Skin epidermis (tissue), 12 donors: ENCODE measurements at regions not wholly inside any gene's neighbourhood (a gene's known extent, or its start where the extent isn't known, plus 50 kb on each side); places are given as distances from the start of the nearest gene placed in this dataset.
"Not testable (repeated sequence)": the region's sequence is repeated elsewhere in the genome, so short reads cannot be mapped to it uniquely, and the experiment has no call there.

Experiments used
- H3K27ac ChIP-seq, 21 experiments: fragments of 200-600 bp; sonication (generic) in 11 of 21; one replicate each; pipeline ENCODE4 v1.5.0; 2020; ENCODE audit warnings: mild to moderate bottlenecking in 3 of 21, inconsistent platforms in 2 of 21, moderate library complexity in 2 of 21
- H3K4me3 ChIP-seq, 7 experiments: fragments of 200-600 bp; sonication (generic) in 2 of 7; one replicate each; pipeline ENCODE4 v1.5.0; 2020; ENCODE audit warnings: inconsistent platforms in 2 of 7, mild to moderate bottlenecking in 2 of 7, moderate library complexity in 1 of 7

DNA sequence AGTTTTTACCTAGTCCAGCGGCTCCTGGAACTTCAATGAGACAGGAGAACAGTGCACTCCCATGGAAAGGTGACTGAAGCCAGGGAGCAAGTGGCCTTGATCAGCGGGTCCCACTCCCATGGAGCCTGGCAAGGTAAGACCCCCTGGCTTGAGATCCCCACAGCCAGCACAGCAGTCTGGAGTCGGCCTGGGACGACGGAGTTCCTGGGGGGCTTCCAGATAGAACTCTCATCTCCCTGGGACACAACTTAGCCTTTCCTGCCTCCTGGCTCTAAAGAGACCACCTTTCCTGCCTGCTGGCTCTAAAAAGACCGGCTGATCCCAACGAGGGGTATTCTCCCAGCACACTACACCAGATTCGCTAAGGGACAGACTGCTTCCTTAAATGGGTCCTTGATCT lies 1279.0 kb upstream of the GOT2 start:
- Histone ChIP-seq H3K4me3 (no peak overlapping the region), H3K27ac (no peak overlapping the region)

DNA sequence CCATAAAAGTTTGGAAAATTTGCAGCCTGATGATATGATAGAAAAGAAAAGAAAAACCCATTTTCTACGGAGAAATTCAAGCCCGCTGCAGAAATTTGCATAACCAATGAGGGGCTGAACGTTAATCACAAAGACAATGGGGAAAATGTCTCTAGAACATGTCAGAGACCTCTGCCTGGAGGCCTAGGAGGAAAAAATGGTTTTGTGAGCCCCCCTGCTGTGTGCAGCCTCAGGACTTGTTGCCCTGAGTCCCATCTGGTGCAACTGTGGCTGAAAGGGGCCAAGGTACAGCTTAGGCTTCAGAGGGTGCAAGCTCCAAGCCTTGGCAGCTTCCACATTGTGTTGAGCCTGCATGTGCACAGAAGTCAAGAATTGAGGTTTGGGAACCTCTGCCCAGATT lies 1267.4 kb upstream of the GOT2 start:
- Histone ChIP-seq H3K4me3 (no peak overlapping the region), H3K27ac (no peak overlapping the region)

GRCh38 chr16:59997706-59998105 lies 1263.6 kb upstream of the GOT2 start:
- no peak overlapping the region for H3K4me3 ChIP-seq
- no peak overlapping the region for H3K27ac ChIP-seq

GRCh38 chr16:59993101-59993500 lies 1259.0 kb upstream of the GOT2 start:
- no peak overlapping the region for H3K4me3 ChIP-seq
- no peak overlapping the region for H3K27ac ChIP-seq

GRCh38 chr16:59991171-59991570 lies 1257.1 kb upstream of the GOT2 start:
- H3K4me3 ChIP-seq, result no peak overlapping the region
- no peak overlapping the region for H3K27ac ChIP-seq

GRCh38 chr16:59988591-59988990 lies 1254.5 kb upstream of the GOT2 start:
- Histone ChIP-seq H3K4me3 (no peak overlapping the region), H3K27ac (no peak overlapping the region)

GRCh38 chr16:59975953-59976352 lies 1241.8 kb upstream of the GOT2 start:
- Histone ChIP-seq H3K27ac (no peak overlapping the region), H3K4me3 (no peak overlapping the region)

DNA sequence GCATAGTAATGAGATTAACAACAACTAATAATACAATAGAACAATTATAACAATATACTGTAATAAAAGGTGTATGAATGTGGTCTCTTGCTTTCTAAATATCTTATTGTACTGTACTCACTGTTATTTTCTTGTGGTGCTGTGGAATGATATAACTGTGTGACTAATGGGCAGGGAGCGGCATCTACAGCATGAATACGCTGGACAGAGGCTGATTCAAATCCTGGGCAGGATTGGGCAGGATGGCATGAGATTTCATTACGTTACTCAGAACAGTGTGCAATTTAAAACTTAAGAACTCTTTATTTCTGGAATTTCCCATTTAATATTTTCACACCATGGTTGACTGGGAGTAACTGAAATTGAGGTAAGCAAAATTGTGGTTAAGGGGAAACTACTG lies 1239.8 kb upstream of the GOT2 start:
- H3K4me3 ChIP-seq, result no peak overlapping the region
- H3K27ac ChIP-seq, result no peak overlapping the region

GRCh38 chr16:59971264-59971663 lies 1237.1 kb upstream of the GOT2 start:
- Histone ChIP-seq H3K27ac (no peak overlapping the region), H3K4me3 (no peak overlapping the region)

- no peak overlapping the region for H3K4me3 ChIP-seq
These were observed 1230.3 kb upstream of the GOT2 start for GRCh38 chr16:59964232-59964924.

GRCh38 chr16:59959311-59959710 lies 1225.2 kb upstream of the GOT2 start:
- H3K27ac ChIP-seq, result no peak overlapping the region
- no peak overlapping the region for H3K4me3 ChIP-seq

More at GRCh38 chr16:59964232-59964924, 1230.3 kb upstream of the GOT2 start:
- no peak overlapping the region for H3K27ac ChIP-seq

DNA sequence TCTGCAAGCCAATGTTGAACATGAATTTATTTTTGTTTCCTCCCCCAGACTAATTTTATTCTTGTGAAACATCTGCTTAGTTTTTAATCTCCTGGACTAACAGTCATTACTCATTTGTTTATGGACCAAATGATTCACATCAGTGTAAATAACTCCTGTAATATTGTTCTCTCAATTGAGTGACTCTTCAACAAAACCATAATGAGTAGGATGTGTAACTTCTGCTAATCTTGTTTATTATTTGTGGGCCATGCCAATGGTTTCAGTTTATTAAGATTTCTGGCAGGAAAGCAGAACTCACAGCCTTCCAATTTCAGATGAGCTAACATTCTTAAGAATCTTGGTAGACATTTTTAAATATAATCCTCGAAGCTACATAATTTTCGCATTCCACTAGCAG lies 1216.3 kb upstream of the GOT2 start:
- H3K4me3 ChIP-seq, result no peak overlapping the region
- H3K27ac ChIP-seq, result no peak overlapping the region

DNA sequence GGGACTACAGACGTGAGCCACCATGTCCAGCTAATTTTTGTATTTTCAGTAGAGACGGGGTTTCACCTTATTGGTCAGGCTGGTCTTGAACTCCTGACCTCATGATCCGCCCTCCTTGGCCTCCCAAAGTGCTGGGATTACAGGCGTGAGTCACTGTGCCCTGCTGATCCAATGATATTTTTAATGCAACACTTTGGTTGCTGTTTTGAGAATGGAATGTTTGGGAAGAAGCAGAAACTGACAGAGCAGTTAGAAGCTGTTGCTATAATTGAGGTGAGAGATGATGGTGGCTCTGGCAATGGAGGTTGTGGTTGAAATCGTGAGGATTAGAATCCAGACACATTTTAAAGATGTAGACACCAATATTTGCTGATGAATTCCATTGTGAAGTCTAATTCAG lies 1209.9 kb upstream of the GOT2 start:
- not testable (repeated sequence) for H3K27ac ChIP-seq, H3K4me3 ChIP-seq

GRCh38 chr16:59941594-59941993 lies 1207.5 kb upstream of the GOT2 start:
- H3K27ac ChIP-seq, result no peak overlapping the region
- H3K4me3 ChIP-seq, result no peak overlapping the region

DNA sequence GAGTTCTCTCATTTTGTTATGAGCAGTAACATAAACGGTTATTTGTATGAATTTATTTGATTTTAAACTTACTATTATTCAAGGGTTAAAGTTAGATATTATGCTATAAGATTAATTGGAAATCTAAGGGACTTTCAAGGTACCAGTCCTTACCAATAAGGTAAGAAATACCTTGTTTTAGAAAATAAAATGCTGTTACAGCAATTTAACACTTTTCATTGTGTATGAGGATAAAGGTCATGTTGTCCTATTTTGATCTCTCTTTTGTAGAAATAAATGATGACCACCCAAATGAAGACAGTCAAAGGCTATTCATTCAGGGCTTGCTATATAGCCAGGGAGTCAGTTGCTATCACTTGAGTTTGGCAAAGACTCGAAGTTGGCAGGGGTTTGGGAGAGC lies 1185.9 kb upstream of the GOT2 start:
- H3K27ac ChIP-seq, result no peak overlapping the region
- no peak overlapping the region for H3K4me3 ChIP-seq

DNA sequence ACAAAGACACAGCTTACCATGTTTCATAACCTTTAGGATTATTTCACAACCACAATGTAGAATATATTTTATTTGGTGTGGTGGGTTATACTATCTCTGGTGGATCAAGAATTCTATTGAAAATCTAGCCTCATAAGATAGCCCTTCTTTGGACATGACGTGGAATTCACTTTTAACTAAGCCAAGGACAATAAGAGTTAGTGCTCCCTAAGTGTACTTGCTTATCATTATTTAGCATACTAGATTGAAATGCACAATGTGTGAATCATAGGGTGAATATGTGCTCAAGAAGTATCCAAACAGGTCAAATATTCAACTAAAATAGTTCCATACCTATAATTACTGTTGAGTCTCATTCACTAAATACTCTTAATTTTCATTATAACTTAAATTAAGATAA lies 1179.5 kb upstream of the GOT2 start:
- H3K4me3 ChIP-seq, result no peak overlapping the region
- no peak overlapping the region for H3K27ac ChIP-seq

DNA sequence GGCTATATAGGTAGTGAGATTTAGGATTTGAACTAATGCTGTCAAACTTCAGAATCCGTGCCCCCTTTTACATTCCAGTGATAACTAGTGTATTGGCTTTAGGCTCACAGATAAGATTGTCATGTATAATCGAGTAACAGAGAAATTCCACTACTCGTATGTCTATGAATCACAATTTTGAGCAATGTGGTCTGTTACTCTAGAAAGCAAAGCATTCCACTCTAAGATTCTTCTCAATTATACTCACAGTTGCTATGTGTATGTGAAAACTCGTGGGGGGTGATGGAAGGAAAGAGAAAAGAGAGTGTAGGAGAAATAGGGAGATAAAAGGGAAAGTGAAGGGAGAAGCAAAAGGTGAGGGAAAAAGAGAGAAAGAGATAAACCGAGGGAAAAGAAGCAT lies 1175.1 kb upstream of the GOT2 start:
- Histone ChIP-seq H3K4me3 (no peak overlapping the region), H3K27ac (no peak overlapping the region)

DNA sequence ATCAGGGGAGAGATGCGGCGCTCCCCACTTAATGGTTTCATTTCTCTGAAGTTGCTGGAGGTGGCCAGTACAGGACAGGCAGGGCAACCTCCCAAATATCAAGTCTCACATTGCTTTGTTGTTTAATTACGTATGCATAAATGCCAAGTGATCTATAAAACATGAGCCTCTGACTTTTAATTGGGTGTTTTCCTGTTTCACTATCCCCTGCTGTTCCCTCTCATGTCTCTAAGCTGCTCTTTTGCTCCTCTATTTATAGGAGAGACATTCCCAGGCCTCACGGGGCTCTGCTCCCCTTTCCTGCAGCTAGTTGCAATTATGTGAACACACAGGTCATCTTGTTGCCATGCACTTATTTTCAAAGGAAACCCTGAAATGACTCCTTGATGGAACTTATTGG lies 1173.5 kb upstream of the GOT2 start:
- Histone ChIP-seq H3K27ac (no peak overlapping the region), H3K4me3 (no peak overlapping the region)

GRCh38 chr16:59905606-59906005 lies 1171.5 kb upstream of the GOT2 start:
- Histone ChIP-seq H3K4me3 (no peak overlapping the region), H3K27ac (no peak overlapping the region)

GRCh38 chr16:59905131-59905530 lies 1171.0 kb upstream of the GOT2 start:
- Histone ChIP-seq H3K27ac (no peak overlapping the region), H3K4me3 (no peak overlapping the region)

DNA sequence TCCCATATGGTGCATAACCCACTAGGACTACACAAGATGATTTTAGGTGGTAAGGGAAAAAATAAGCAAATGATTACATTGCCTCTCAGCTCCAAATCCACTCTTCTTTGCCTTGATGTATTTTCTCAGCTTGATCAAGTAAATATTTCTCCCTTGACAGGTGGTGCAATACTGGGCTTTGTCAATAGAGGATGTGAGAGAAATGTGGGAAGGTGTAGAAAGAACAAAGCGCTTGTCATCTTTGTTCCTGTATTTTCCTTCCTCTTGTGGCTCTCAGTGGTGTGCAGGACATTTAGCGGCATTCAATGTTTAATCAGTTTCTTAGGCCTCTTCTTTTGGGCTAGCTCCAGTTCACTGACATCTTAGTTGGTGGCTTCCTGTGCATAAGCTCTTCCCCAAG lies 1165.8 kb upstream of the GOT2 start:
- Histone ChIP-seq H3K4me3 (no peak overlapping the region), H3K27ac (no peak overlapping the region)

GRCh38 chr16:59892376-59892775 lies 1158.3 kb upstream of the GOT2 start:
- H3K4me3 ChIP-seq, result no peak overlapping the region
- no peak overlapping the region for H3K27ac ChIP-seq
